Peyer's patch (tissue), 4 donors: ENCODE measurements at regions not wholly inside any gene's neighbourhood (a gene's known extent, or its start where the extent isn't known, plus 50 kb on each side); places are given as distances from the start of the nearest gene placed in this dataset.

Experiments
- DNase-seq, 3 donors: peaks; one replicate each; pipeline ENCODE4 v3.0.0-alpha.2; 2017 to 2019
- H3K27ac ChIP-seq, 4 donors: fragments of 200-600 bp; sonication (generic); one replicate each; pipeline ENCODE4 v1.5.1; 2016 to 2019
- H3K27me3 ChIP-seq, 2 donors: fragments of 200-600 bp; sonication (generic); one replicate each; pipeline ENCODE4 v1.5.1; 2019
- H3K36me3 ChIP-seq, 3 donors: fragments of 200-600 bp; sonication (generic); one replicate each; pipeline ENCODE4 v1.5.1; 2016 to 2019
- H3K4me1 ChIP-seq, 4 donors: fragments of 200-600 bp; sonication (generic); one replicate each; pipeline ENCODE4 v1.5.1; 2016 to 2019
- H3K4me3 ChIP-seq, 4 donors: fragments of 200-600 bp; sonication (generic); 1 replicate in 3 of 4; 2 replicates in 1 of 4; pipeline ENCODE4 v1.5.1; 2016 to 2019; ENCODE audit warnings: mild to moderate bottlenecking in 1 of 4
- H3K9me3 ChIP-seq, 4 donors: fragments of 200-600 bp; sonication (generic); one replicate each; pipeline ENCODE4 v1.5.1; 2016 to 2019; ENCODE audit warnings: mild to moderate bottlenecking in 1 of 4
- CTCF ChIP-seq, 6 experiments: fragments of 450-650 bp in 4 of 6; fragments of 200-600 bp in 2 of 6; sonication (generic) in 1 of 6; IDR thresholded peaks; one replicate each; pipeline ENCODE4 v1.5.1; 2017 to 2019; ENCODE audit warnings: antibody characterized with exemption in 6 of 6, mild to moderate bottlenecking in 3 of 6, moderate library complexity in 1 of 6
- POLR2A ChIP-seq, 2 donors: fragments of 450-650 bp; IDR thresholded peaks; one replicate each; pipeline ENCODE4 v1.5.1; 2017; ENCODE audit warnings: antibody characterized with exemption in 2 of 2, mild to moderate bottlenecking in 2 of 2, moderate library complexity in 2 of 2

GRCh38 chr3:72641072-72641471, 207.2 kb downstream of the SHQ1 start:
- TF ChIP-seq POLR2A (IDR thresholded peaks at IDR 0.05) (no peak), CTCF (IDR thresholded peaks at IDR 0.05) (no peak)
- H3K27me3 ChIP-seq = no peaks in the 10 kb centered on the region
- H3K36me3 ChIP-seq = no peaks in the 10 kb centered on the region
- no peaks in the 10 kb centered on the region for H3K4me1 ChIP-seq
- H3K9me3 ChIP-seq = no peaks in the 10 kb centered on the region
- H3K4me3 ChIP-seq = no peak overlapping the region
- H3K27ac ChIP-seq = no peak overlapping the region
- DNase-seq = no peak

- TF ChIP-seq CTCF (IDR thresholded peaks at IDR 0.05) (no peak), POLR2A (IDR thresholded peaks at IDR 0.05) (no peak)
- no peaks in the 10 kb centered on the region for H3K27me3 ChIP-seq
- H3K4me1 ChIP-seq = no peaks in the 10 kb centered on the region
- no peaks in the 10 kb centered on the region for H3K9me3 ChIP-seq
- no peak for DNase-seq
- H3K4me3 ChIP-seq = no peak overlapping the region
- no peaks in the 10 kb centered on the region for H3K36me3 ChIP-seq
- no peak overlapping the region for H3K27ac ChIP-seq
These were observed 211.2 kb downstream of the SHQ1 start for GRCh38 chr3:72636969-72637597.

GRCh38 chr3:72635551-72635950, 212.7 kb downstream of the SHQ1 start:
- Histone ChIP-seq H3K4me1 (no peaks in the 10 kb centered on the region), H3K36me3 (no peaks in the 10 kb centered on the region), H3K27me3 (no peaks in the 10 kb centered on the region), H3K27ac (no peak overlapping the region), H3K9me3 (no peaks in the 10 kb centered on the region), H3K4me3 (no peak overlapping the region)
- no peak for DNase-seq
- TF ChIP-seq CTCF (IDR thresholded peaks at IDR 0.05) = no peak
- TF ChIP-seq POLR2A (IDR thresholded peaks at IDR 0.05) = no peak

GRCh38 chr3:72634128-72634527, 214.1 kb downstream of the SHQ1 start:
- TF ChIP-seq POLR2A (IDR thresholded peaks at IDR 0.05) (no peak), CTCF (IDR thresholded peaks at IDR 0.05) (no peak)
- H3K4me3 ChIP-seq = no peak overlapping the region
- DNase-seq = no peak
- no peak overlapping the region for H3K27ac ChIP-seq
- peaks cover 0 to 2% (median 0%) of the 10 kb centered on the region in 4 donors for H3K4me1 ChIP-seq
- H3K27me3 ChIP-seq = no peaks in the 10 kb centered on the region
- no peaks in the 10 kb centered on the region for H3K9me3 ChIP-seq
- H3K36me3 ChIP-seq = no peaks in the 10 kb centered on the region

GRCh38 chr3:72633534-72633933, 214.7 kb downstream of the SHQ1 start:
- DNase-seq = no peak
- no peaks in the 10 kb centered on the region for H3K36me3 ChIP-seq
- H3K9me3 ChIP-seq = no peaks in the 10 kb centered on the region
- peaks cover 0 to 6% (median 0%) of the 10 kb centered on the region in 4 donors for H3K4me1 ChIP-seq
- no peak overlapping the region for H3K4me3 ChIP-seq
- no peaks in the 10 kb centered on the region for H3K27me3 ChIP-seq
- H3K27ac ChIP-seq = no peak overlapping the region
- TF ChIP-seq CTCF (IDR thresholded peaks at IDR 0.05) (no peak), POLR2A (IDR thresholded peaks at IDR 0.05) (no peak)

GRCh38 chr3:72633121-72633520, 215.1 kb downstream of the SHQ1 start:
- peaks cover 0 to 6% (median 0%) of the 10 kb centered on the region in 4 donors for H3K4me1 ChIP-seq
- H3K36me3 ChIP-seq = no peaks in the 10 kb centered on the region

More at GRCh38 chr3:72633121-72633520, 215.1 kb downstream of the SHQ1 start:
- Histone ChIP-seq H3K27me3 (no peaks in the 10 kb centered on the region), H3K4me3 (no peak overlapping the region), H3K27ac (no peak overlapping the region), H3K9me3 (no peaks in the 10 kb centered on the region)
- no peak for TF ChIP-seq POLR2A (IDR thresholded peaks at IDR 0.05)
- TF ChIP-seq CTCF (IDR thresholded peaks at IDR 0.05) = no peak
- DNase-seq = no peak
